ENCODE measurements at regions not wholly inside any gene's neighbourhood (a gene's known extent, or its start where the extent isn't known, plus 50 kb on each side); places are given as distances from the start of the nearest gene placed in this dataset.

DNA sequence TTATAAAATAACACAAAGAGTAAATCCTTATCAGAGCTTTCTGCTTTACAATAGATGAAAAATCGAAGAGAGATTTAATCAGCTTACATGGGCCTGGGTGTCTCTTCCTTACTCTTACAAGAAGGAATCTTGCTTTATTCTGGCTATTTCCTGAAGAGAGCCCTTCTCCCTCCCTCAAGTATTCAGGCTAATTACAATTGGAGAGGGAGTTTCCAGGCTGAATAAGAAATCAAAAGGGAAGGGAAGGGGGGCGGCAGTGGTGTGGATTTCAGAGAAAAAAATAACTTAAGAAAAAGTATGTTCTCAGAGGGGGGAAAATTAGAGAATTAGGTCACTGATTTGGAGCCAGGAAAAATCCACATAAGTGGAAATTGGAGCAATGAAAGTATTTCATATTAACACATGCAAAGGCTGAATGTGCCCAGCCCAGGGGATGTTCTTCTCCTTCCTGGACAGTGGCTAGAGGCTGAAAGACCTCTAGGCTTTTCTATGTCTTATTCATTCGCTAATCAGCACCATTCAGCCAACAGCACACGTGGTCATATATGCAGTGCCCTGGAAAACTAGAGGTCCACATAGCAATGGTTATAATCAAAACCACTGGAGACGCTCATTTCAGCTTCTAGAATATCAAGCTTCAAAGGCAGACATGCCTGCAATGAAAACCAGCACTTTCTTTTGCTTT is 158.9 kb upstream of the BTG1 start:
- no peak for DNase-seq (ENCODE audit: low spot score)

DNA sequence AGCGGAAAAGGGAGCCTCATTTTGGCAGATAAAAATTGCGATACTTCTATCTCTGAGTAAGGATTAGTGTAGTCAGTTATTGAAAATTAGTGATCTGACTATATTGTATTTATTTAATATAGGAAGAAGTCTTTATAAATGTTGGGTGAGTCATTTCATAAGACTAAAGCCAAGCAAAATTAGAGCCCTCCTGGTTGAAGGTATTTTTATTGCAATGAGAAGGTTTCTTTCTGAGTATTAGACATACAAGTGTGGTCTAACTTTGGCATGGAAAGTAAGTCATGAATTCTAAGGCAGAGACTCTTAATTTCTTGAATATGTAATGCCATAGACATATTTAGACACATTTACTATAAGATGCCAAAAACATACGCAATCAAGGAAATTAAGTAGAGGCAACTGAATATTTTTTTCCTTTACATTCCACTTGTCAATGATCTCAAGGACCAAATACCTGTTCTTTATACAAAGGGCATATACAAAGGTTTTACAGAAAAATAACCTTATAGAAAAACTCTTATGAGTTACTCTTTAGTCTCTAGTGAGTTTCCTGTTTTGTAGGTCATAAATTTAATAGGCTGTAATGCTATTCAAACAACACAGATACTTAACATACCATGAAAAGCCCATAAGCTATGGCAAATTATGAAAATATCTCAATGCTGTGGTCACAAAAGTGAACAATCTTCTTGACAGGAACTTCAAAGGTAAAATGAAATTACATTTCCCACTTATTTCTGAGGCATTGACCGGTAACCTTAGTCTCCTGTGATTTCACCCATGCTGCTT is 156.6 kb upstream of the BTG1 start:
- no peak for DNase-seq (ENCODE audit: low spot score)

DNA sequence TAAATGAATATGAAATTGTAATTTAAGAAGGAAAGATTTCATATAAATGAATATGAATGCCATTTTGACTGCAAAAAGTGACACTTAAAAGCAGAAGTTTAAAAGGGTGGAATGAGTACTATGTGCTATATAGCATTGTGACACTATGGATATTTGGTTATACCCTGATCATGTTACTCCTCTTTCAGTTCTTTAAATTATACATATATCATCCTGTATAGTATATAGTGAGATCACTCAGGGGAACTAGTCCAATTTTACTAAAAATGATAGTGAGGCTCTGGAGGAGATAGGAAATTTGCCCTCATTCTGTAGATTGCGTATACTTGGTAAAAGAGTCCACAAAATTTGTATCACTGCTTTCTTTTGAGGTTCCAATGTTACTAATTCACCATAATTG is 155.7 kb upstream of the BTG1 start:
- DNase-seq (ENCODE audit: low spot score): no peak

DNA sequence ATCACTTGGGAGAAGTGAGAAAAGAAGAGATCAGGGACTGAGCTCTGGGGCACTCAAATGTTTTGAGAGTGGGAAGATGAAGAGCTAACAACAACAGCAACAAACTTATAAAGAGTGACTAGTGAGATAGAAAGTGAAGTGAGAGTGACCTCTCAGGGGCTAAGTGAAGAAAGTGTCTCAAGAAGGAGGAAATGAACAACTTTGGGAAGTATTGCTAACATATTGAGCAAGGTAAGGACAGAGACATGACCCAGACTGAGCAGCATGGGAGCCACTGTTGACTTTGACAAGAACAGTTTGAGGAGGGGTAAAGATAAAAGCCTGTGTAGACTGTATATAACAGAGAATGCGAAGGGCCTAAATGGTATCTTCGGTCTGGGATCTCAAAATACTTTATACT is 155.1 kb upstream of the BTG1 start:
- no peak for DNase-seq (ENCODE audit: low spot score)

DNA sequence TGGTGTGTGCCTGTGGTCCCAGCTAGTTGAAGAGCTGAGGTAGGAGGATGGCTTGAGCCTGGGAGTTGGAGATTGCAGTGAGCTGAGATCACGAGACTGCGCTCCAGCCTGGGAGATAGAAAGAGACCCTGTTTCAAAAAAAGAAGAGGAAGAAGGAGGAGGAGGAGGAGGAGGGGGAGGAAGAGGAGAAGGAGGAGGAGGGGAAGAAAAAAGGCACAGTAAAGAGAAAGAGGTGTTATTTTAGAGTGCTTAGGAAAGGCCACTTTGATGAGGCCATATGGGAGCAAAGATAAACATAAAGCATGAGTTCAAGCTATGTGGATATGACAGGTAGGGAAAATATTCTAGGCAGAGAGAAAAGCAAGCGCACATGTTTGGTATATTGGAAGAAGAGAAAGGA is 154.1 kb upstream of the BTG1 start:
- DNase-seq (ENCODE audit: low spot score): no peak

DNA sequence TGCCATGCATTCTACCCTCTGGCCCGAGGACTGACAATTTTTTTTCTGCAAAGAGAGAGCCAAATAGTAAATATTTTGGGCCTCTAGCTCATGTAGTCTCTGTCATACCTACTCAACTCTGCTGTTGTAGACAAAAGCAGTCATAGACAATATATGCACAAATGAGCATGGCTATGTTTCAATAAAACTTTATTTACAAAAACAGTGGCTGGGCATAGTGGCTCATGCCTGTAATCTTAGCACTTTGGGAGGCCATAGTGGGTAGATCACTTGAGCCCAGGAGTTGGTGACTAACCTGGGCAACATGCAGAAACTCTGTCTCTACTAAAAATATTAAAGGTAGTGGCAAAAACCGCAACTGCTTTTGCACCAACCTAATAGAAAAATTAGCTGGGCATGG is 153.7 kb upstream of the BTG1 start:
- no peak for DNase-seq (ENCODE audit: low spot score)

DNA sequence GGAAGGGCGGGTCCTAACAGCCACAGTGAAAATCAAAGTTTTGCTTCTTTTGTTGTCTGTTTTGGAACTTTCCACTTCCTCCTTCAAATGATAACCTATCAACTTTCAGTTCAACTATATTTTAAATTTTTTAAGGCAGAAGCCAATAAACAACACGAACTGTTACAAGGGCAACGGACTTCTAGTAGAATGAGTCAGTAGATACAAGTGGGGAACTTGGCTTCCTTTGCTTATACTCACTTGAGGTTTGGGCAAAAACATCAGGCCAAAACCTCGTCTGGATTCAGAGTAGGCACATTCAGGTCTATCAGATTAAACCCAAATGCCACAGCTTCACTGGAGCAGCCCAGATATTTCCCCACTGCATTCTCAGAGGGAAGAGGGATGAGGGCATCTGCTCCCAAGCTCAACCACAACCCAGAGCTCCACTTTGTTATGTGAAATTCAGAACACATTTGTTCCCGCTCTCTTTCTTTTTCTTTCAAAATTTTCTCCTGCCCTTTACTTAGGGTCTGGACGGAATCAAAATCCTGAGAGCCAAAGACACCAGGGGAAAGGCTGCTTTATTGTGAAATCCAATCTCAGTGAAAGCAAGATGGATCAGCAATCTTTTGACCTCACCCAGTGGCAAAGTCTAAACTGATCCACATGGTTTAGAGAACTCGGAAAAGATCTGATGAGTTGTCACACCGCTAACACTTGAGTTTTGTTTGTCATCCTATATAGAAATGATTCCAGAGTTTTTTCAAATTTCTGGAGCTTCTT is 152.5 kb upstream of the BTG1 start:
- no peak for DNase-seq (ENCODE audit: low spot score)

DNA sequence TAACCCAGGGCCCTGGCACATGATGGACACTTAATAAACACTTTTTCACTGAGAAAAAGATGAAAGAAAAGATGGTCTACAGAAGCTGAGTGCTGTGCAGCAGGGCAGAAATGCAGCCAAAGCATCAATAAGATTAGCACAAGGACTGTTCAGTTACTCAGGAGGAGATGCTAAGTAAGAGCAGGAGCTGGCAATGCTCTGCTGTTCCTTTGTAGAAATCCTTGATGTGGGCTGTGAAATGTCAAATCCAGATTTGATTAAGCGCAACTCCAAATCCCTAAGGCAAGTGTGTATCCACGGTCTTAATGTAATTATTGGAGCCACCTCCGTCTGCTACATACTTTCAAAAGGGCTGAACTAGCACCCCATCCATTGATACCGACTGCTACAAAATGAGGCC is 151.8 kb upstream of the BTG1 start:
- DNase-seq (ENCODE audit: low spot score): no peak

DNA sequence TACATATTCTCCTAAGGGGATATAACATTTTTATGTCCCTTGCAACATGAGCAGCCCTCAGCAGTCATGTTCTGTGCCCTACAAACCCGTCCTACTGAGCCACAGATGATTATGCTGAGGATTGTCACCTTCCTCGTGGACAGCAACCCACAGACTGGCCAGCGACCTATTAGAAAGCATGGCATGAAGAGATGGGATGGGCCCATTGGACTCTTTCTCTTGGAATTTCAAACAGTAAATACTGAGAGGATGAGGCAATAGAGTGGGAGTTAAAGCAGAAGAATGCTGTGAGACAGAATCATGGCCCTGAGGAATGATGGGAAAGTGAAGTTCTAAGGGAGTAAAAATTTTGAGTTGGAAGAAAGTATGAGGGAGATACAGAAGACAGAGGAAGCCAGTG is 149.9 kb upstream of the BTG1 start:
- DNase-seq (ENCODE audit: low spot score): no peak

DNA sequence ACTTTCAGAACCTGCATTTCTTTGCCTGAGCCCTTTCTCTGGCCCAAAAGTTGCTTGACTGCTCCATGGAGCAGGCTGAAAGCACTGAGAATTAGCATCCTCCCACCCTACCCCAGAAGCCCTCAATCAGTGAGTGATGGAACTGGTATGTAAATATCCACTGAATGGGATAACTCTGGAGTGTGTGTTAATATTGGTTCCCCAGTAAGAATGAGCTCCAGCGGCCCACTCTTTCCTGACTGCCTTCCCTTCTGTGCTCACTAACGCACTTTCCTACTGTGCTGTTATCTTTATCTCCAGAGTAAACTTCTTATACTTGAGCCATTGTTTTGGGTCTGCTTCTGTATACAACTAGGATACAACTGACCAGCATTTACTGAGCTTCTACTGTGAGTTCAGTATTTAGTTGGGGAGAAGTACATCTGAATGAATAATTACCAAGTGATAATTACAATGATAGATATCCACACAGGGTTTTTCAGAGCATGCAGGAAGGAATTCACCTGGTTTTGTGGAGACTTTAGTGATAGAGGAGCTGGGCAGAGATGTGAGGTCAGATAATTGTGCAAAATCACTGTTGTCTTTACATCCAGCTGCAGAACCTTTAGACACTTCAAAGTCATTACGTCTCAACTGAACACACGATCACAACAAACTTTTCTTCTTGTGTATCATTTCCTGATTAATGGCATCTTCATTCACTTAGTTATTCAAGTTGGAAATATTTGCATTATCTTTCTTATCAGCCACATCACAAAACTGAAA is 149.2 kb upstream of the BTG1 start:
- no peak for DNase-seq (ENCODE audit: low spot score)

DNA sequence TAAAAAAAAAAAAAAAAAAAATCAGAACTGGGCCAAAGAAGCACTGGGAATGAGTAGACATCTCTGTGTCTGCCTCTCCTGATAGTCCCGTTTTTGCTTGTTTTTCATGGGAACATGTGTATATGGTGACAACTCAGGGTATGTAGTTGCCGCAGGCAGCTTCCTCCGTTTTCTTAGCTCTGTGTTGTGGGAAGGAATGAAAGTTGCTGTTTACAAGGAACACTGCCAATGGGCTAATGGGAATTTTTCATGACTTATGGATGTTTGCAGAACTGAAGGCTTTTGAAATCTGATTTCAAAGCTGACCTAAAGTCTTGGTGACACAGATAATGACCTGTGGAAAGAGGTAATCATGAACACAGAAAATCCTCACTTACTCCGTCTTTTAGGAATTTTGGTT is 146.4 kb upstream of the BTG1 start:
- DNase-seq (ENCODE audit: low spot score): no peak

DNA sequence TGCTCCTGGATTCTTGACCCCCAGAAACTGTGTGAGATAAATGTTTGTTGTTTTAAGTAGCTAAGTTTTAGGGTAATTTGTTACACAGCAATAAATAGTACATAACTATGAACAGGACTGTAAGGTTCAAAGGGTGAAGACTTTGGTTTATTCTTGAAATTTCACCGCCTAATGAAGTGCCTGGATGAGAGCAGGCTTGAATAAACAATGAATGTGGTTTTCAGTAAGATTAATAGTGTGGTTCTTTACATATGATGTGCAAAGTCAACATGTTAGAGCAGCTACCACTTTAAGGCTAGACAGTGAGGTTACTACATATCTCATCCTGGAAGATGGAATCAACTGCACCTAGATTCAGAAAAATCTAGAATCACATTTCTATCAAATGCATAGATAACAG is 145.2 kb upstream of the BTG1 start:
- no peak for DNase-seq (ENCODE audit: low spot score)

DNA sequence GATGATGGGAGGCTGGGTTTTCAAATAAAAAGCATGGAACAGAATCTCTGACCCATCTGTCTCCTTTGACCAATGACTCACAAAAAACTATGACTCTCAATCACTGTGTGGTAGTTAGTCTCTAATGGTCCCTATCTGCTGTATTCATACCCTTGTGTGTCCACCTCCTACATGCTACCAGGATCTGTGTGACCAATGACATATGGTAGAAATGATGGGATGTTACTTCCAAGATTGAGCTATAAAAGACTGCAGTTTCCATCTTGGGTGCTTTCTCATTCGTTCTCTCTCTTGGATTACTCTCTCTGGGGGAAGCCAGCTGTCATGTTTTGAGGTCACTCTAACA is 144.7 kb upstream of the BTG1 start:
- no peak for DNase-seq (ENCODE audit: low spot score)

DNA sequence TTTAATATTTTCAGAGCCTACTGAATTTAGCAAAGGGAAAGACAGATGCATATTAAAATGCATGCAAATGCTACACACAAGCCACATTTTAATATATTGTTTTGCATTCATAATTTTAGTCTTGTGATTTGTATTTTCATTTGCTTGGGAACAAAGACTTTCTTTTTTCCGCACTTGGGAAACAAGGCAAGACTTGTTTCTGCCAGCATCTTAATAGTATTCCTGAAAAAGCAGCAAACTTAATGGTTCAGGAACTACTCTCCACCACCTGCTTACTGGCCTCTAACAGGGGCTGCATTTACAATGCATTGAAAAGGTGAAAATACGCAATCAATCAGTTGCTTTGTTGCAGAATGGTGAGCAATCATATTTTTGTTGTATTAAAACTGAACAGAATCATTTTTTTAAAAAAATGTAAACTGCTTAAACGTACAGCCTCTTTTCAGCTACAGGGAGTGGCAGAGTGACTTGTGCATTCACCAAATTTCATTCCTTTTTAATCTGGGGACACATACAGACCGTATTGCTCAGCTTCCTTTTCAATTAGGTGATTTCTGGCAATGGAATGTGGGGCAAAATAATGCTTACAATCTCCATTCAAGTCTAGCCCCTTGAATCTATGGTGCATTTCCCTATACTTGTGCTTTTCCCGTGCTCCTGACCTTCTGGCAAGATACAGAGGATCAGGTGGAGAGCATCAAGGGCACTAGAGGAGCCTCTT is 144.1 kb upstream of the BTG1 start:
- peak; percentile 20 for DNase-seq (ENCODE audit: low spot score)

DNA sequence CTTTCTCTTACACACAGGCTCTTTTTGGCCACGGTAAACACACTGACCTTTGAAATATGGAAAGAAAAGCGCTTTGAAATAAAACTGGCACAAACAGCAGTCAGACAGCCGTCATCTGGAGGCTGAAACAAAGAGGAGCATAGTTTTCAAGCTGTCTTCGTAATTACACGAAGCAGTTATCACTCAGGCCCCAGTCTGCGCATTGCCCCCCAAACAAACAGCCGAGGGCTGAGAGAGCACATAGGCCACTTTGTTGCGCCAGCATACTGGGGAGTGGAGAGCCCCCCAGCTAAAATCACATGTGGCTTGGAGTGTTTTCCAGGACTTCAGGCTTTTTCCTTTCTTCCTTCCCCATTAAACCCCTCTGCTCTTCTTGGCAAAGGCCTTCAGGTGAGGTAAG is 142.9 kb upstream of the BTG1 start:
- DNase-seq (ENCODE audit: low spot score): peak; percentile 58

DNA sequence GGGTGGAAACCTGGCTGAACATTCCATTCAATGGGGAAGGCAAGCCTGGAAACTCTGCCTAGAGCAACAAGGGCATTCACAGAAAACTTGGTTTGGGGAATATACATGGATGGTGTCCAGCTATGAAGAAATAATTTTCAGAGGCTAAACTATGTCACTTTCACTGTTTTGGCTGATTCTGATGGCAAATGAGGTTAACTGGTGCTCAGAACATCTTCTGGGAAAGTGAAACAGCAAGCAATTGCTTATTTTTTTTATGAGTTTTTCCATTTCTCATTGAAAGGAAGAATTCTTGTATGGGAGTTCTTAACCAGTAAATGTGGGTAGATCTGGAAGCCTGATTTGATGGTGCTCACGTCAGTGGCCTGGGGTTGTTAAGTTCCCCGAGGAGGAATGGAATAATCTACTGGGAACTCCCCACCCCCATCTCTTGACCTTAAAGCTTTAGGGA is 132.8 kb upstream of the BTG1 start:
- no peak for DNase-seq (ENCODE audit: low spot score)

DNA sequence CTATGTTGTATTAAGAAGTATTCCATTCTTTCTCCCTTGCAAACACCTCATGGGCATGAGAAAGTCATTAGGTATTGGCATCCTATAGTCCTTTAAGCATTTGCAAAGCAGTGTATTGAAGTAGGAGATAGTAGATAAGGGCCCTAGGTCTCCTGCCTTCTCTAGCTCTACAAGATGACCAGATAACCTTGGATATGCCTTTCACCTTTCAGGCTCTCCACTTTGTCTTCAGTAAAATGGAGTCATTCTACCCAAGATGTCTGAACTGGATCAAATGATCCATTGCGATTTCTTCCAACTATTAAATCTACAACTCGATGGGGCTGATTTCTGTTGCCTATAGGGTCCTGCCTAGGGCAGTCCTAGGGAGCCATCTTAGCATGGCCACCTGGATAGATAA is 132.1 kb upstream of the BTG1 start:
- DNase-seq (ENCODE audit: low spot score): no peak

DNA sequence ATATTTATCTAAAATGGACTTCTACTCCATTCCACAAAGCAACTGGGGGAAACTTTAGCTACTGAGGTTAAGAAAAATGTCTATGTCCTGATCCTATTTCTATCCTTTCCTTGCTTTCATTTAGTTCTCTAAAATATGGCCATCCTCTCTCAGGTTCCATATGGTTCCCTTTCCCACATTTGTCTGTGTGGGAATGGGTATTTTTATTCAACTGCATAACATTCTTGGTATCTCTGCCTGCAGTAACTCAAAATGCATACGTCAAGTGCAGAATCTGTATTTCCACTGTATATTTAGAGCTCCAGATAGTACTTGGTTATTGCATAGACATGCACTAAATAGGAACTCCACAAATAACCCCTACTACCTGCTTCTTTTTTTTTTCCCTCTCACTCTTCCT is 130.6 kb upstream of the BTG1 start:
- no peak for DNase-seq (ENCODE audit: low spot score)

DNA sequence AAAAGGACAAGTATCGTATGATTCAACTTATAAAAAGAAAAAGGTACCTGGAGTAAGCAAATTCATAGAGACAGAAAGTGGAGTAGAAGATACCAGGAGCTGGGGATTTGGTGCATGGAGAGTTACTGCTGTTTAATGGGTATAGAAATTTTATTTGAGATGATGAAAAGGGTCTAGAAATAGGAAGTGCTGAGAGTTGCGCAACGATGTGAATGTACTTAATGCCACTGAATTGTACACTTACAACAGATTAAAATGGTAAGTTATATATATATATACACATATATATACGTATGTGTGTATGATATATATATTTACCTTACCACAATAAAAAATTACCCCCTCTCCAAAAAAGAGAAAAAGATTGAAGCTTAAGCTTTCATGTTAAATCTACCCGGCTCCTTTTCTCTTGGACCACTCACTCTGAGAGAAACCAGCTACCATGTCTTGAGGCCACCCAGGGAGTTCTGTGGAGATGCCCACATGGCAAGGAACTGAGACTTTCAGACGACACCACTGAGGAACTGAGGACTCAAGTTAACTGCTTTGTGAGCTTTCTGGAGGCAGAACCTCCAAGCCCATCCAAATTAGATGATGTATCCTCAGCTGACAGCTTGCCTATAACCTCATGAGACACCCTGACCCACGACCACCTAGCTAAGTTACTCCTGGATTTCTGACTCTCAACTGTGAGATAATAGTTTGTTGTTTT is 130.0 kb upstream of the BTG1 start:
- no peak for DNase-seq (ENCODE audit: low spot score)

DNA sequence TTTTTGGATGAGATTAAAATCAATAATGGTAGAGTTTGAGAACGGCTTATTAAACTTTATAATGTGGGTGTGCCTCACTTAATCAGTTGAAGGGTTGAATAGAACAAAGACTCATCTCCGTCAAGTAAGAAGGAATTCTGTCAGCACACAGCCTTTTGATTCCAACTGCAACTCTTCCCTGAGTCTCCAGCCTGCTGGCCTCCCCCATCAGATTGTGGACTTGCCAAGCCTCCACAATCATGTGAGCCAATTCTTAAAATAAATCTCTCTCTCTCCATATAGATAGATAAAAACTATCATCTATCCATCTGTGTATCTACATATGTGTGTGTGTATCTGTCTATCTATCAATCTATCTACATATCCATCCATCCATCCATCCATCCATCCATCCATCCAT is 127.4 kb upstream of the BTG1 start:
- DNase-seq (ENCODE audit: low spot score): no peak

Measured in globus pallidus (tissue), 1 donor.